Fibroblast of skin of left biceps (primary cell): ENCODE measurements at regions not wholly inside any gene's neighbourhood (a gene's known extent, or its start where the extent isn't known, plus 50 kb on each side); places are given as distances from the start of the nearest gene placed in this dataset.

Source experiments
- DNase-seq, 2 experiments: peaks; one replicate each; pipeline ENCODE4 v3.0.0-alpha.2; 2013; ENCODE audit warnings: low read depth in 2 of 2

- no peak for DNase-seq
Observed at GRCh38 chr20:9981829-9982228, 53.0 kb upstream of the ANKEF1 start.

GRCh38 chr20:9978397-9979004, 56.3 kb upstream of the ANKEF1 start:
- peak; percentile 75 to 79 for DNase-seq

- no peak for DNase-seq
Observed at GRCh38 chr20:9977629-9978028, 57.2 kb upstream of the ANKEF1 start.

- DNase-seq, result no peak
Observed at GRCh38 chr20:9974324-9974723, 60.5 kb upstream of the ANKEF1 start.

GRCh38 chr20:9971746-9972145, 63.0 kb upstream of the ANKEF1 start:
- DNase-seq, result no peak

- DNase-seq, result no peak
Observed at GRCh38 chr20:9969626-9970025, 65.2 kb upstream of the ANKEF1 start.

- no peak for DNase-seq
Observed at GRCh38 chr20:9968015-9968414, 66.8 kb upstream of the ANKEF1 start.

GRCh38 chr20:9966966-9967365, 67.8 kb upstream of the ANKEF1 start:
- no peak for DNase-seq

- no peak for DNase-seq
Observed at GRCh38 chr20:9963029-9963428, 71.8 kb upstream of the ANKEF1 start.

GRCh38 chr20:9958693-9959092, 76.1 kb upstream of the ANKEF1 start:
- DNase-seq, result no peak

- DNase-seq, result no peak
Observed at GRCh38 chr20:9955646-9956045, 79.1 kb upstream of the ANKEF1 start.

GRCh38 chr20:9949563-9949962, 85.2 kb upstream of the ANKEF1 start:
- no peak for DNase-seq

GRCh38 chr20:9945408-9945807, 89.4 kb upstream of the ANKEF1 start:
- DNase-seq, result no peak

GRCh38 chr20:9942736-9943135, 92.1 kb upstream of the ANKEF1 start:
- no peak for DNase-seq

- DNase-seq, result no peak
Observed at GRCh38 chr20:9940329-9940728, 94.5 kb upstream of the ANKEF1 start.

- no peak for DNase-seq
Observed at GRCh38 chr20:9939231-9939630, 95.6 kb upstream of the ANKEF1 start.

GRCh38 chr20:9935285-9935684, 96.4 kb upstream of the PAK5 start:
- no peak for DNase-seq

- DNase-seq, result no peak
Observed at GRCh38 chr20:9930142-9930541, 91.3 kb upstream of the PAK5 start.

- DNase-seq, result no peak
Observed at GRCh38 chr20:9928955-9929354, 90.1 kb upstream of the PAK5 start.

GRCh38 chr20:9928281-9928737, 89.4 kb upstream of the PAK5 start:
- DNase-seq, result no peak

GRCh38 chr20:9927224-9927623, 88.3 kb upstream of the PAK5 start:
- no peak for DNase-seq

GRCh38 chr20:9926476-9926875, 87.6 kb upstream of the PAK5 start:
- no peak for DNase-seq

GRCh38 chr20:9926007-9926406, 87.1 kb upstream of the PAK5 start:
- DNase-seq, result no peak

- DNase-seq, result no peak
Observed at GRCh38 chr20:9923648-9924047, 84.8 kb upstream of the PAK5 start.
